HepG2 (cell line): ENCODE measurements at regions not wholly inside any gene's neighbourhood (a gene's known extent, or its start where the extent isn't known, plus 50 kb on each side); places are given as distances from the start of the nearest gene placed in this dataset.
"Not testable (repeated sequence)": the region's sequence is repeated elsewhere in the genome, so short reads cannot be mapped to it uniquely, and the experiment has no call there.

Source experiments
- ATAC-seq: fragments of 200-7000 bp; cut with Tn5 transposase; 3 replicates; pipeline ENCODE4 v1.9.1; 2020; ENCODE audit warnings: mild to moderate bottlenecking, moderate library complexity
- BruUV-seq: library from RNA; stranded (reverse); fragments of 400-500 nt; replicated peaks from 2 replicates; lab custom pipeline; 2021; lab: Mats Ljungman, UMichigan
- CTCF ChIA-PET: fragments of 300-600 bp; formaldehyde crosslinking; extraction: SDS; loops from one replicate; lab custom pipeline; 2021; ENCODE audit warnings: low total read pairs, inconsistent platforms, low intra/inter-chr PET ratio; lab: Yijun Ruan, JAX
- POLR2A ChIA-PET: fragments of 350-600 bp; sonication (Branson Sonifier 250); formaldehyde crosslinking; loops from one replicate; lab custom pipeline; 2020; ENCODE audit warnings: antibody characterized with exemption, inconsistent platforms; lab: Yijun Ruan, JAX
- DNase-seq: peaks from one replicate; pipeline ENCODE4 v3.0.0-alpha.2; 2015; ENCODE audit warnings: low spot score
- FAIRE-seq: peaks from 3 replicates; lab custom pipeline; 2011; peaks lifted over from hg19 to GRCh38; lab: Jason Lieb, UNC
- H2AFZ ChIP-seq: one replicate; pipeline ENCODE4 v1.6.1; 2011; ENCODE audit warnings: low read length, inconsistent platforms
- H3K27ac ChIP-seq: fragments of 300-600 bp; 3 replicates; pipeline ENCODE4 v1.8.0; 2011; ENCODE audit warnings: mixed run types, mild to moderate bottlenecking, mixed read lengths, low read length, inconsistent platforms; ENCODE audit not compliant: insufficient read depth; ENCODE audit errors: extremely low read length
- H3K27me3 ChIP-seq, 2 experiments: fragments of 200-600 bp in 1 of 2; 2 replicates in 1 of 2; 3 replicates in 1 of 2; pipeline versions ENCODE4 v1.6.0 to v1.8.0; 2011; ENCODE audit warnings: low read length in 2 of 2, mild to moderate bottlenecking in 2 of 2, moderate library complexity in 2 of 2, inconsistent platforms in 1 of 2; ENCODE audit not compliant: insufficient read depth in 2 of 2, control insufficient read depth in 1 of 2
- H3K36me3 ChIP-seq, 2 experiments: fragments of 200-600 bp in 1 of 2; replicated peaks in 1 of 2; 2 replicates in 1 of 2; 3 replicates in 1 of 2; pipeline versions ENCODE4 v1.5.1 to v1.8.0; 2011; ENCODE audit warnings: low read length in 2 of 2, inconsistent platforms in 1 of 2; ENCODE audit not compliant: insufficient read depth in 2 of 2, control insufficient read depth in 1 of 2
- H3K4me1 ChIP-seq: 2 replicates; pipeline ENCODE4 v1.5.1; 2012; ENCODE audit warnings: low read length, inconsistent platforms; ENCODE audit not compliant: insufficient read depth
- H3K4me2 ChIP-seq: 2 replicates; pipeline ENCODE4 v1.6.0; 2011; ENCODE audit warnings: low read depth, low read length, inconsistent platforms
- H3K4me3 ChIP-seq, 3 experiments: fragments of 200-600 bp in 1 of 3; sonication (generic), shearing (Covaris generic) in 1 of 3; replicated peaks in 1 of 3; 2 replicates each; pipeline ENCODE4 v1.5.1; 2011 to 2016; ENCODE audit warnings: low read length in 3 of 3, inconsistent platforms in 2 of 3, low read depth in 2 of 3, mild to moderate bottlenecking in 2 of 3, control low read depth in 1 of 3, mixed read lengths in 1 of 3; ENCODE audit not compliant: insufficient read depth in 1 of 3
- H3K79me2 ChIP-seq: one replicate; pipeline ENCODE4 v1.6.1; 2011; ENCODE audit warnings: low read length, inconsistent platforms; ENCODE audit not compliant: insufficient read depth
- H3K9ac ChIP-seq: 2 replicates; pipeline ENCODE4 v1.6.0; 2011; ENCODE audit warnings: mild to moderate bottlenecking, low read depth, low read length, inconsistent platforms; ENCODE audit not compliant: insufficient read depth
- H3K9me3 ChIP-seq: 2 replicates; pipeline ENCODE4 v1.5.1; 2012; ENCODE audit warnings: mild to moderate bottlenecking, low read length
- H4K20me1 ChIP-seq: 2 replicates; pipeline ENCODE4 v1.6.0; 2011; ENCODE audit warnings: inconsistent platforms, mild to moderate bottlenecking, low read length, moderate library complexity; ENCODE audit not compliant: insufficient read depth
- CHD2 ChIP-seq: IDR thresholded peaks from 2 replicates; pipeline ENCODE4 v1.6.1; 2011; ENCODE audit warnings: low read depth, low read length, improper control_type of control experiment
- FOSL2 ChIP-seq: sonication (generic); formaldehyde crosslinking; IDR thresholded peaks from 2 replicates; pipeline ENCODE4 v1.4.0; 2020; ENCODE audit warnings: missing genetic modification reagents
- HNRNPL ChIP-seq: fragments of 200-400 bp; formaldehyde crosslinking; IDR thresholded peaks from 2 replicates; pipeline ENCODE4 v1.6.1; 2017; ENCODE audit warnings: mild to moderate bottlenecking, low read depth, low read length
- MAX ChIP-seq: IDR thresholded peaks from 2 replicates; pipeline ENCODE4 v1.6.1; 2012; ENCODE audit warnings: inconsistent platforms
- MYPOP ChIP-seq: sonication (generic); formaldehyde crosslinking; IDR thresholded peaks from 2 replicates; pipeline ENCODE4 v1.8.1; 2023; ENCODE audit warnings: mild to moderate bottlenecking, moderate library complexity, missing genetic modification reagents
- NONO ChIP-seq, 2 experiments: fragments of 450-650 bp in 1 of 2; sonication (generic) in 1 of 2; formaldehyde crosslinking in 1 of 2; IDR thresholded peaks in 1 of 2; conservative IDR thresholded peaks in 1 of 2; 2 replicates each; pipeline versions ENCODE4 v1.6.1 to v1.8.0; 2017 to 2022; ENCODE audit warnings: mild to moderate bottlenecking in 1 of 2, missing genetic modification reagents in 1 of 2, moderate library complexity in 1 of 2
- SAP130 ChIP-seq: IDR thresholded peaks from 2 replicates; pipeline ENCODE4 v1.6.1; 2016; ENCODE audit warnings: low read depth
- YEATS2 ChIP-seq: sonication (generic); formaldehyde crosslinking; IDR thresholded peaks from 2 replicates; pipeline ENCODE4 v1.4.0; 2020; ENCODE audit warnings: missing genetic modification reagents, borderline replicate concordance
- WGBS: methylation state at CpG from one replicate; pipeline ENCODE4 v1.1.6; 2017; ENCODE audit warnings: low lambda C conversion rate; 5-methylcytosine and 5-hydroxymethylcytosine counted together
- in situ Hi-C: cut with HindIII; loops from 2 replicates; pipeline ENCODE4 v1.10.0; 2017; ENCODE audit warnings: low pct_unique_long_range_greater_than_20kb; ENCODE audit not compliant: extremely low pct_ligation_motif_present
- intact Hi-C: fragments of 100-400 bp; cut with micrococcal nuclease; formaldehyde crosslinking; loops from one replicate; pipeline ENCODE4 v1.10.0; 2022; ENCODE audit not compliant: unreplicated experiment
- TF ChIP-seq, protein P1 (sequence below): IDR thresholded peaks from 2 replicates; pipeline ENCODE4 v1.6.1; 2016; ENCODE audit warnings: missing compliant biosample characterization, missing genetic modification reagents, borderline replicate concordance

- TF ChIP-seq NONO (IDR thresholded peaks at IDR 0.05), result not testable (repeated sequence)
- peak; percentile 40; the same call in 1 of the 2 replicates for TF ChIP-seq NONO (CRISPR knock-in tag; conservative IDR thresholded peaks at IDR 0.05)
- TF ChIP-seq MAX, result peak; percentile 78
- TF ChIP-seq FOSL2 (CRISPR knock-in tag), result peak; percentile 13; the same call in 1 of the 2 replicates
- TF ChIP-seq MYPOP (CRISPR knock-in tag), result peak; percentile 98
- TF ChIP-seq CHD2, result peak; percentile 79
- 0 out of 2 replicates have a peak, but pooled peaks have one; percentile 46 for TF ChIP-seq HNRNPL
- TF ChIP-seq, protein P1, sequence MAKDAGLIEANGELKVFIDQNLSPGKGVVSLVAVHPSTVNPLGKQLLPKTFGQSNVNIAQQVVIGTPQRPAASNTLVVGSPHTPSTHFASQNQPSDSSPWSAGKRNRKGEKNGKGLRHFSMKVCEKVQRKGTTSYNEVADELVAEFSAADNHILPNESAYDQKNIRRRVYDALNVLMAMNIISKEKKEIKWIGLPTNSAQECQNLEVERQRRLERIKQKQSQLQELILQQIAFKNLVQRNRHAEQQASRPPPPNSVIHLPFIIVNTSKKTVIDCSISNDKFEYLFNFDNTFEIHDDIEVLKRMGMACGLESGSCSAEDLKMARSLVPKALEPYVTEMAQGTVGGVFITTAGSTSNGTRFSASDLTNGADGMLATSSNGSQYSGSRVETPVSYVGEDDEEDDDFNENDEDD (CRISPR knock-in tag), result peak; percentile 67; the same call in 1 of the 2 replicates
- TF ChIP-seq YEATS2, result peak; percentile 56; the same call in 1 of the 2 replicates
- TF ChIP-seq SAP130 (CRISPR knock-in tag), result peak; percentile 36
- TF ChIP-seq, all 625 proteins: peak for 94; not testable (repeated sequence) for 531
These were observed 672.1 kb upstream of the DEFB115 start (continued) for GRCh38 chr20:30585244-30585796.

DNA sequence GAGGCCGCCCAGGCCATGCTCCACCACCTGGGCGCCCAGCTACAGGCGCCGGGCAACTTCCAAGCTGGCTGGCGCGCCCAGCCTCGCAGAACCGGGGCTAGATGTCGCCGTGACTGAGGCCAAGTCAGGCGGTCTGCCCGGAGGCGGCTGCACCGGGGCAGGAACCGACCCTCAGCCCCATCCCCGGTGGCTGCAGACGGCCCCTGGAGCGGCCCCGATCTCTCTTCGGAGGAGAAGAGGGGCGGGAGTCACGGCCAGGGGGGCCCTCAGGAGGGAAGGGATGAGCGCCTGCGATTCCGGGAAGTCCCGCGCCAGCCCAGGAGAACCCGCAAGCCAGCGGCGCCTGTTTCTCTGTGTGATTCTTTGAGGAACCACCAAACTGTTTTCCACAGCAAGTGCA is 671.3 kb upstream of the DEFB115 start:
- in situ Hi-C loops, H2AFZ ChIP-seq, H3K27me3 ChIP-seq, H3K9me3 ChIP-seq, H3K27ac ChIP-seq, H4K20me1 ChIP-seq, H3K4me1 ChIP-seq, H3K36me3 ChIP-seq, BruUV-seq, intact Hi-C loops, ATAC-seq, H3K9ac ChIP-seq, FAIRE-seq, CTCF ChIA-PET, DNase-seq, H3K79me2 ChIP-seq, POLR2A ChIA-PET: not testable (repeated sequence)
- H3K4me2 ChIP-seq, result peak overlapping the region; percentile 49; the same call in 1 of the 2 replicates
- 35% methylated on average over 22 of the region's 30 CpGs for whole genome bisulfite sequencing
- peak overlapping the region in 2 of 3 experiments; percentile 5 to 46; a peak in 1 of 6 replicates for H3K4me3 ChIP-seq
